Midbrain (tissue), 1 donor: ENCODE measurements at regions not wholly inside any gene's neighbourhood (a gene's known extent, or its start where the extent isn't known, plus 50 kb on each side); places are given as distances from the start of the nearest gene placed in this dataset.

Experiments
- DNase-seq: peaks from one replicate; lab custom pipeline; 2025; lab: John Stamatoyannopoulos, UW

DNA sequence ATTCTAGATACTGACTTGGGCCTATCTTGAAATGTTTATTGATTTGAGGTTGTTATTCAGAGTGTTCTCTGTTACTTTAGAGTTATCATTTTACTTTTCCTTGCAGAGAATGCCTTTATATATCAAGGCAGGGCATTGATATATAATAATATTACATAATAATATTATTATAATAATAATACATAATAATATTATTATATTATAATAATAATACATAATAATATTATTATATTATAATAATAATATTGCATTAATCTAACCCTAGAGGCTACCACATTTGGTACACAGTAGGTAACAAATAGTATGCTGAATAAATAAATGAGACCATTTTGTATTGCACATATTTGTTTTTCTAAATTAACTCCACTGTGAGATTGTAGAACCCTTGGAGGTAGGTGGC lies 216.3 kb downstream of the EFHB start:
- DNase-seq, result no peak

- DNase-seq, result no peak
Observed at GRCh38 chr3:19711160-19711782, 222.7 kb downstream of the EFHB start.

GRCh38 chr3:19702416-19703078 lies 231.5 kb downstream of the EFHB start:
- no peak for DNase-seq

DNA sequence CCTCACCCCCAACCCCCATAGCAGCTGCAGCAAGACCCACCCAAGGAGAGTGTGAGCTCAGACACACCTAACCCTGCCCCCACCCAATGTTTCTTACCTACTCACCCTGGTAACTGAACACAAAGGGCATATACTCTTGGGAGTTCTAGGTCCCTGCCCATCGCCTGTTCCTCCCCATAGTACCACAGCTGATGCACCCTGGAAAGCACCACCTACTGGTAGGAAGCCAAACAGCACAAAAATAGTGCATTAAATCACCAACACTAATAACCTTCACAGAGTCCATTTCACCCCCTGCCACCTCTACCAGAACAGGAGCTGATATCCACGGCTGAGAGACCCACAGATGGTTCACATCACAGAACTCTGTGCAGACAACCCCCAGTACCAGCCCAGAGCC lies 245.2 kb downstream of the EFHB start:
- no peak for DNase-seq

DNA sequence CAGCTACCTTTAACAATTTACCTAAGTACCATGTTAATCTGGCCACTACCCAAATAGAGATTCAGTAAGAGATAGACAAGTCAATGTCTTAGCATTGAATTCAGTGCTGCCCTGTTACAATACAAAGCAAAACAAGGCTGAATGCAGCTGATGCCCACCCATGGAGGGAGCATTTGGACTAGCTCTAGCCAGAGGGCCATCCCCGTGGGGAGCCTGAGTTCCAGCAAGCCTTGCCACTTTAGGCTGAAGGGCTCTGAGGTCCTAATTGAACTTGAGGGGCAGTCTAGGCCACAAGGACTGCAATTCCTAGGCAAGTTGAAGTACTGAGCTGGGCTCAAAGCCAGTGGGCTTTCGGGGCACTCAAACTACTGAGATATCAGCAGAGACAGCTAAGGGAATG lies 265.9 kb downstream of the EFHB start:
- no peak for DNase-seq

DNA sequence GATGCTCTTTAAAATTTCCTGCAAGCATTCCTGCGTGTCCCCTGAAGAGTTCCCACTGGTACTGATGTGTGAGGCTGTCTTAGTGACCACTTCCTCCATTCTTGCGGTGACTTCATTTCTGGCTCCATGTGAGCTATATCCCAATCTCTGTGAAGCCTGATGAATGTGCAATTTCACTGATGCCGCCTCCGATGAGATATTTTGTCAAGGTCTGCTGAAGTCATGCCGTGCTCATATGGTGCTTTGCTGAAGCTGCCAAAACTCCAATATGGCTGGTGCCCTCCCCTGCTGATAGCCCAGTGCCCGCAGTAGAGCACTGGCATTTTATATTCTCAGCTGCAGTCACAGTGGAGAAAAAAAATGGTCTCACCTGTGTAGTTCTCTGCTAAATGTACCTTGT lies 271.5 kb downstream of the EFHB start:
- no peak for DNase-seq

- DNase-seq, result no peak
Observed at GRCh38 chr3:19652336-19652735, 281.7 kb downstream of the EFHB start.

DNA sequence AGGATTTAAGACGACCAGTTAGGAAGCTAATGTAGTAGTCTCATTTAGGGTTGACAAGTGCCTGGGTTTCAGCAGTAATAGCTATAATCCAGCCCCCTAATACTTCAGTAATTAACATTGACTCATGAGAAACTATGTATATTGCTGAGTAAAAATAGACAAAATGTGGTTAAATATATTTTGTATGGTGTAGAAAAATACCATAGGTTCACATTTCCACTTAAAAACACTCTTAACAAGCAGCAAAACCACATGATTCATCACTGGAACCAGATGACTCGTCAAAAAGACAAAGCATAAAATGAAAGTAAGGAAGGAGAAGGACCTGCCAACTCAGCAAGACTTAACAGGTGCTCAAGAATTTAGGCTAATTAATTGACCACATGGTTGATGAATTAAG lies 288.9 kb downstream of the EFHB start:
- no peak for DNase-seq

- DNase-seq, result no peak
Observed at GRCh38 chr3:19644405-19644804, 289.6 kb downstream of the EFHB start.

GRCh38 chr3:19641408-19641807 lies 292.6 kb downstream of the EFHB start:
- DNase-seq, result no peak

DNA sequence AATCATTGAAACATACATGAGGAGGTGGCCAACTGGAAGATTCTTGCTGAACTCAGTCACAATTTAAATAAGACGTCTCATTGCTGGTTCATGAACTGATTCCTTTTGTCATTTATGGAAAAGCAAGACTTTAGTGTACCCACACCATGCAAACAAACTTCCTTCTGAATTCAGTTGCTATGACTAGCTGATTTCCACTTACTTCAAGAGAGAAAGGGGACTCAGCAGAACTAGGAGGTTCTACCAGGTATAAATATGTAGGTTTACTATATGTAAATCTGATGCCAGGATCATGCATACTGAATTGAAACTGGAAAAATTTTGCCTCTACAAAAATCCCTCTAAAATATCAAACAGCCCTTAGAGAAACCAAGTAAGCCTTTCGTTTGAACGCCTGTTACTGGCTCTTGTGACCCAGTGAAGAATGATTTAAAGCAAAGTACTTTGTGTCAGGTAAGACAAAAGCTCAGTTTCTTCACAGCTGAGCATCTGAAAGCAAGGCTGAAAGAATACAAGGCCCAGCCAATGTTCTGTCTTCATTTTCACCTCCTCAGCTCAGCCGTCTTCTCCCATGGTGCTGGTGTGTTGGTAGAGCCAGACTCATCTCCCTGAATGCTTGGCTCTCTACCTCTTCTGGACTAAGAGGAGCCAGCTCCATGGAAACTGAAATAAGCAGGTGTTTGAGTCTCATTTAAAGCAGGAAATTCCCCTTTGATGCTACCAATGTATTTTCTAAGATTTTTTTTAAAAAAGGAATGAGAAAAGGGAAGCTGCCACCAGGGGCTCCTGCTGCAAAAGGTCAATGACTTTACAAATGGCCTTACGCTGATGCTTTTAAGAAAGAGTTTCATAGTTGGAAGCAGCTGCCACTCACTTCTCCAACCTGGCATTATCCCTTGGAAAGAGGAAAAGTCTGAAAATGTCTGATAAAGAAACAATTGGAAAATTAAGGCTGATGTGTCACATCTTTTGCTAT lies 301.6 kb downstream of the EFHB start:
- DNase-seq, result no peak

DNA sequence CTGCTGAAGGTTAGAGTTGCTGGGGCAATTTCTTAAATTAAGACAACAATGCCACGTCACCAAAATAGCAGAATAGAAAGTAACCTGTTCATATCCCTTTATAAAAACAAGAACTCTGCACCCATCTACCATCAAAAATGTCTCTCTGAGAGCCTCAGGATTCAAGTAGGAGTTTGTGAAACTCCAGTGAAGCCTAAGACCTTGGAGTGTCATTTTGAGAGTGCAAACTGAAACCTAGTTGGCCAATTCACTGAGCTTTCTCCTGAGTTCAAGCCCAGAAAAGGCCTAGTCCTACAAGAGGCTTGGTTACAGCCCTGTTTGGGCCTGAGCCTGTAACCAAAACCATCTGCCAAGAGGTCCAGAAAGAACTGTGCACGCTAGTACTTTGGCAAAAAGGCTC lies 335.1 kb downstream of the EFHB start:
- DNase-seq, result no peak

DNA sequence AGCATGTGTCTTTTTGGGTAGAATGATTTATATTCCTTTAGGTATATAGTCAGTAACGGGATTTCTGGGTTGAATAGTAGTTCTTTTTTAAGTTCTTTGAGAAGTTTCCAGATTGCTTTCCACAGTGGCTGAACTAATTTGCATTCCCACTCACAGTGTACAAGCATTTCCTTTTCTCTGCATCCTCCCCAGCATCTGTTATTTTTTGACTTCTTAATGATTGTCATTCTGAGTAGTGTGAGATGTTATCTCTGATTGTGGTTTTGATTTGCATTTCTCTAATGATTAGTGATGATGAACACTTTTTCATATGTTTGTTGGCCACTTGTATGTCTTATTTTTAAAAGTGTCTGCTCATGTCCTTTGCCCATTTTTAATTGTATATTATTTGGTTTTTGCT lies 337.6 kb downstream of the EFHB start:
- no peak for DNase-seq

- no peak for DNase-seq
Observed at GRCh38 chr3:19595884-19596283, 338.1 kb downstream of the EFHB start.
